K562 (cell line): ENCODE measurements at regions not wholly inside any gene's neighbourhood (a gene's known extent, or its start where the extent isn't known, plus 50 kb on each side); places are given as distances from the start of the nearest gene placed in this dataset.

Experiments used
- ARNT ChIP-seq, 2 experiments: fragments of 450-650 bp; IDR thresholded peaks; 2 replicates each; pipeline ENCODE4 v1.6.1; 2016; ENCODE audit warnings: mild to moderate bottlenecking in 1 of 2
- ATF7 ChIP-seq: fragments of 450-650 bp; IDR thresholded peaks from 2 replicates; pipeline ENCODE4 v1.7.1; 2014; ENCODE audit warnings: mild to moderate bottlenecking, moderate library complexity
- C11orf30 ChIP-seq: fragments of 450-650 bp; IDR thresholded peaks from 2 replicates; pipeline ENCODE4 v1.6.1; 2016; ENCODE audit warnings: low read depth, mild to moderate bottlenecking
- CBFA2T2 ChIP-seq: fragments of 450-650 bp; conservative IDR thresholded peaks from 2 replicates; pipeline ENCODE4 v1.6.1; 2017; ENCODE audit warnings: mild to moderate bottlenecking
- JUND ChIP-seq, 2 experiments: IDR thresholded peaks; 2 replicates in 1 of 2; 3 replicates in 1 of 2; pipeline ENCODE4 v1.6.1; 2011; ENCODE audit warnings: borderline replicate concordance in 2 of 2, low read depth in 2 of 2, low read length in 2 of 2, improper control_type of control experiment in 1 of 2, missing biosample characterization in 1 of 2, missing genetic modification characterization in 1 of 2, missing genetic modification reagents in 1 of 2
- MXI1 ChIP-seq: IDR thresholded peaks from 2 replicates; pipeline ENCODE4 v1.6.1; 2011; ENCODE audit warnings: low read depth, mild to moderate bottlenecking, improper control_type of control experiment, low read length
- MYC ChIP-seq, 2 experiments: fragments of 250-450 bp in 1 of 2; sonication (Bioruptor Pico) in 1 of 2; IDR thresholded peaks; 2 replicates each; pipeline versions ENCODE4 v1.5.1 to v1.6.1; 2012 to 2021; ENCODE audit warnings: low read depth in 2 of 2, borderline replicate concordance in 1 of 2, improper control_type of control experiment in 1 of 2, low read length in 1 of 2, mild to moderate bottlenecking in 1 of 2, moderate library complexity in 1 of 2
- PTTG1 ChIP-seq: fragments of 450-650 bp; IDR thresholded peaks from 2 replicates; pipeline ENCODE4 v1.6.1; 2016; ENCODE audit warnings: low read depth, mild to moderate bottlenecking, missing genetic modification characterization, missing compliant biosample characterization
- RUNX1 ChIP-seq: sonication (generic); IDR thresholded peaks from 2 replicates; pipeline ENCODE4 v1.6.1; 2016; ENCODE audit warnings: antibody characterized with exemption, low read depth
- TOE1 ChIP-seq, 2 experiments: fragments of 450-650 bp in 1 of 2; sonication (generic) in 1 of 2; formaldehyde crosslinking in 1 of 2; IDR thresholded peaks; 2 replicates each; pipeline versions ENCODE4 v1.7.1 to v1.8.0; 2016 to 2022; ENCODE audit warnings: borderline replicate concordance in 2 of 2, mild to moderate bottlenecking in 2 of 2, antibody characterized with exemption in 1 of 2, inconsistent platforms in 1 of 2, low read depth in 1 of 2, missing genetic modification reagents in 1 of 2, moderate library complexity in 1 of 2
- YY1 ChIP-seq, 3 experiments: IDR thresholded peaks; 2 replicates each; pipeline ENCODE4 v1.6.1; 2011; ENCODE audit warnings: low read length in 2 of 3, mild to moderate bottlenecking in 2 of 3, moderate library complexity in 2 of 3, borderline replicate concordance in 1 of 3, control low read depth in 1 of 3, low read depth in 1 of 3; ENCODE audit not compliant: insufficient read depth in 3 of 3, insufficient replicate concordance in 2 of 3, control insufficient read depth in 1 of 3, insufficient read length in 1 of 3; ENCODE audit errors: extremely low read depth in 1 of 3
- TF ChIP-seq, protein P1 (sequence below), 3 experiments: fragments of 200-800 bp in 1 of 3; fragments of 250-450 bp in 1 of 3; fragments of 450-650 bp in 1 of 3; sonication (Bioruptor Pico) in 1 of 3; sonication (Bioruptor generic) in 1 of 3; formaldehyde crosslinking in 1 of 3; IDR thresholded peaks; 2 replicates each; pipeline versions ENCODE4 v1.6.1 to v1.8.0; 2016 to 2022; ENCODE audit warnings: mild to moderate bottlenecking in 2 of 3, missing genetic modification characterization in 2 of 3, missing compliant biosample characterization in 1 of 3, moderate library complexity in 1 of 3
- TF ChIP-seq, protein P2 (sequence below): fragments of 250-450 bp; sonication (Bioruptor Pico); IDR thresholded peaks from 2 replicates; pipeline ENCODE4 v1.5.0; 2020; ENCODE audit warnings: mild to moderate bottlenecking, borderline replicate concordance
- TF ChIP-seq, protein P3 (sequence below): fragments of 450-650 bp; IDR thresholded peaks from 2 replicates; pipeline ENCODE4 v1.6.1; 2017; ENCODE audit warnings: antibody characterized with exemption, mild to moderate bottlenecking

DNA sequence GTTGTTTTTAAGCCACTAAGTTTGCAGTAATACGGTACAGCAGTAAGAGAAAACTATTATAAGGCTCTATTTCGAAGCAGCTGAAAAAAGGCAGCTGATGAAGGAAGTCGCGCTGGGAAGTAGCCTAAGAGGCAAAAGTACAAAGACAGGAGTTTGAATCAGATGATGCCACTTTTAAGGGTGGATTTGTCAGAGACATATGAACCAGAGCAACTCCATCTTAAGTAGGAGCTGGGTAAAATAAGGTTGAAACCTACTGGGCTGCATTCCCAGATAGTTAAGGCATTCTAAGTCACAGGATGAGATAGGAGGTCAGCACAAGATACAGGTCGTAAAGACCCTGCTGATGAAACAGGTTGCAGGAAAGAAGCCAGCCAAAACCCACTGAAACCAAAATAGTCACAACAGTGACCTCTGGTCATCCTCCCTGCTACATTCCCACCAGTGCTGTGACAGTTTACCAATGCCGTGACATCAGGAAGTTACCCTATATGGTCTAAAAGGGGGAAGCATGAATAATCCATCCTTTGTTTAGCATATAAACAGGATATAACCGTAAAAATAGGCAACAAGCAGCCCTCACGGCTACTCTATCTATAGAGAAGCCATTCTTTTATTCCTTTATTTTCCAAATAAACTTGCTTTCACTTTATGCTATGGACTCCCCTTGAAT is 91.8 kb upstream of the PRSS3 start (continued):
- TF ChIP-seq, protein P1, sequence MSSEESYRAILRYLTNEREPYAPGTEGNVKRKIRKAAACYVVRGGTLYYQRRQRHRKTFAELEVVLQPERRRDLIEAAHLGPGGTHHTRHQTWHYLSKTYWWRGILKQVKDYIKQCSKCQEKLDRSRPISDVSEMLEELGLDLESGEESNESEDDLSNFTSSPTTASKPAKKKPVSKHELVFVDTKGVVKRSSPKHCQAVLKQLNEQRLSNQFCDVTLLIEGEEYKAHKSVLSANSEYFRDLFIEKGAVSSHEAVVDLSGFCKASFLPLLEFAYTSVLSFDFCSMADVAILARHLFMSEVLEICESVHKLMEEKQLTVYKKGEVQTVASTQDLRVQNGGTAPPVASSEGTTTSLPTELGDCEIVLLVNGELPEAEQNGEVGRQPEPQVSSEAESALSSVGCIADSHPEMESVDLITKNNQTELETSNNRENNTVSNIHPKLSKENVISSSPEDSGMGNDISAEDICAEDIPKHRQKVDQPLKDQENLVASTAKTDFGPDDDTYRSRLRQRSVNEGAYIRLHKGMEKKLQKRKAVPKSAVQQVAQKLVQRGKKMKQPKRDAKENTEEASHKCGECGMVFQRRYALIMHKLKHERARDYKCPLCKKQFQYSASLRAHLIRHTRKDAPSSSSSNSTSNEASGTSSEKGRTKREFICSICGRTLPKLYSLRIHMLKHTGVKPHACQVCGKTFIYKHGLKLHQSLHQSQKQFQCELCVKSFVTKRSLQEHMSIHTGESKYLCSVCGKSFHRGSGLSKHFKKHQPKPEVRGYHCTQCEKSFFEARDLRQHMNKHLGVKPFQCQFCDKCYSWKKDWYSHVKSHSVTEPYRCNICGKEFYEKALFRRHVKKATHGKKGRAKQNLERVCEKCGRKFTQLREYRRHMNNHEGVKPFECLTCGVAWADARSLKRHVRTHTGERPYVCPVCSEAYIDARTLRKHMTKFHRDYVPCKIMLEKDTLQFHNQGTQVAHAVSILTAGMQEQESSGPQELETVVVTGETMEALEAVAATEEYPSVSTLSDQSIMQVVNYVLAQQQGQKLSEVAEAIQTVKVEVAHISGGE (CRISPR knock-in tag; IDR thresholded peaks at IDR 0.05) = no peak
- TF ChIP-seq TOE1 (IDR thresholded peaks at IDR 0.05; ENCODE audit: borderline replicate concordance) (no peak), TOE1 (CRISPR knock-in tag; IDR thresholded peaks at IDR 0.05; ENCODE audit: borderline replicate concordance, low read depth) (no peak), ARNT (IDR thresholded peaks at IDR 0.05) (no peak), JUND (IDR thresholded peaks at IDR 0.05; ENCODE audit: borderline replicate concordance, low read depth, low read length) (no peak), JUND (tag; IDR thresholded peaks at IDR 0.05; ENCODE audit: borderline replicate concordance, low read depth, low read length) (no peak), PTTG1 (tag) (peak; percentile 78), ATF7 (no peak), YY1 (IDR thresholded peaks at IDR 0.05; ENCODE audit: borderline replicate concordance in 1 of 3, control insufficient read depth in 1 of 3, extremely low read depth in 1 of 3, insufficient read depth in 3 of 3, insufficient read length in 1 of 3, insufficient replicate concordance in 2 of 3, low read depth in 1 of 3, low read length in 2 of 3) (no peak), MXI1 (no peak), RUNX1 (no peak), MYC (IDR thresholded peaks at IDR 0.05; ENCODE audit: low read depth, low read length) (no peak), MYC (CRISPR knock-in tag; IDR thresholded peaks at IDR 0.05; ENCODE audit: borderline replicate concordance, low read depth) (no peak), CBFA2T2 (no peak), C11orf30 (no peak)
- TF ChIP-seq, protein P2, sequence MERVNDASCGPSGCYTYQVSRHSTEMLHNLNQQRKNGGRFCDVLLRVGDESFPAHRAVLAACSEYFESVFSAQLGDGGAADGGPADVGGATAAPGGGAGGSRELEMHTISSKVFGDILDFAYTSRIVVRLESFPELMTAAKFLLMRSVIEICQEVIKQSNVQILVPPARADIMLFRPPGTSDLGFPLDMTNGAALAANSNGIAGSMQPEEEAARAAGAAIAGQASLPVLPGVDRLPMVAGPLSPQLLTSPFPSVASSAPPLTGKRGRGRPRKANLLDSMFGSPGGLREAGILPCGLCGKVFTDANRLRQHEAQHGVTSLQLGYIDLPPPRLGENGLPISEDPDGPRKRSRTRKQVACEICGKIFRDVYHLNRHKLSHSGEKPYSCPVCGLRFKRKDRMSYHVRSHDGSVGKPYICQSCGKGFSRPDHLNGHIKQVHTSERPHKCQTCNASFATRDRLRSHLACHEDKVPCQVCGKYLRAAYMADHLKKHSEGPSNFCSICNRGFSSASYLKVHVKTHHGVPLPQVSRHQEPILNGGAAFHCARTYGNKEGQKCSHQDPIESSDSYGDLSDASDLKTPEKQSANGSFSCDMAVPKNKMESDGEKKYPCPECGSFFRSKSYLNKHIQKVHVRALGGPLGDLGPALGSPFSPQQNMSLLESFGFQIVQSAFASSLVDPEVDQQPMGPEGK (CRISPR knock-in tag) = no peak
- TF ChIP-seq, protein P3, sequence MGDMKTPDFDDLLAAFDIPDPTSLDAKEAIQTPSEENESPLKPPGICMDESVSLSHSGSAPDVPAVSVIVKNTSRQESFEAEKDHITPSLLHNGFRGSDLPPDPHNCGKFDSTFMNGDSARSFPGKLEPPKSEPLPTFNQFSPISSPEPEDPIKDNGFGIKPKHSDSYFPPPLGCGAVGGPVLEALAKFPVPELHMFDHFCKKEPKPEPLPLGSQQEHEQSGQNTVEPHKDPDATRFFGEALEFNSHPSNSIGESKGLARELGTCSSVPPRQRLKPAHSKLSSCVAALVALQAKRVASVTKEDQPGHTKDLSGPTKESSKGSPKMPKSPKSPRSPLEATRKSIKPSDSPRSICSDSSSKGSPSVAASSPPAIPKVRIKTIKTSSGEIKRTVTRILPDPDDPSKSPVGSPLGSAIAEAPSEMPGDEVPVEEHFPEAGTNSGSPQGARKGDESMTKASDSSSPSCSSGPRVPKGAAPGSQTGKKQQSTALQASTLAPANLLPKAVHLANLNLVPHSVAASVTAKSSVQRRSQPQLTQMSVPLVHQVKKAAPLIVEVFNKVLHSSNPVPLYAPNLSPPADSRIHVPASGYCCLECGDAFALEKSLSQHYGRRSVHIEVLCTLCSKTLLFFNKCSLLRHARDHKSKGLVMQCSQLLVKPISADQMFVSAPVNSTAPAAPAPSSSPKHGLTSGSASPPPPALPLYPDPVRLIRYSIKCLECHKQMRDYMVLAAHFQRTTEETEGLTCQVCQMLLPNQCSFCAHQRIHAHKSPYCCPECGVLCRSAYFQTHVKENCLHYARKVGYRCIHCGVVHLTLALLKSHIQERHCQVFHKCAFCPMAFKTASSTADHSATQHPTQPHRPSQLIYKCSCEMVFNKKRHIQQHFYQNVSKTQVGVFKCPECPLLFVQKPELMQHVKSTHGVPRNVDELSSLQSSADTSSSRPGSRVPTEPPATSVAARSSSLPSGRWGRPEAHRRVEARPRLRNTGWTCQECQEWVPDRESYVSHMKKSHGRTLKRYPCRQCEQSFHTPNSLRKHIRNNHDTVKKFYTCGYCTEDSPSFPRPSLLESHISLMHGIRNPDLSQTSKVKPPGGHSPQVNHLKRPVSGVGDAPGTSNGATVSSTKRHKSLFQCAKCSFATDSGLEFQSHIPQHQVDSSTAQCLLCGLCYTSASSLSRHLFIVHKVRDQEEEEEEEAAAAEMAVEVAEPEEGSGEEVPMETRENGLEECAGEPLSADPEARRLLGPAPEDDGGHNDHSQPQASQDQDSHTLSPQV = peak; percentile 37; the same call in 1 of the 2 replicates
